NAMALWA (cell line): ENCODE measurements at regions not wholly inside any gene's neighbourhood (a gene's known extent, or its start where the extent isn't known, plus 50 kb on each side); places are given as distances from the start of the nearest gene placed in this dataset.

ENCODE experiments used
- DNase-seq: peaks from one replicate; pipeline ENCODE4 v3.0.0-alpha.2; 2015; ENCODE audit warnings: low spot score

DNA sequence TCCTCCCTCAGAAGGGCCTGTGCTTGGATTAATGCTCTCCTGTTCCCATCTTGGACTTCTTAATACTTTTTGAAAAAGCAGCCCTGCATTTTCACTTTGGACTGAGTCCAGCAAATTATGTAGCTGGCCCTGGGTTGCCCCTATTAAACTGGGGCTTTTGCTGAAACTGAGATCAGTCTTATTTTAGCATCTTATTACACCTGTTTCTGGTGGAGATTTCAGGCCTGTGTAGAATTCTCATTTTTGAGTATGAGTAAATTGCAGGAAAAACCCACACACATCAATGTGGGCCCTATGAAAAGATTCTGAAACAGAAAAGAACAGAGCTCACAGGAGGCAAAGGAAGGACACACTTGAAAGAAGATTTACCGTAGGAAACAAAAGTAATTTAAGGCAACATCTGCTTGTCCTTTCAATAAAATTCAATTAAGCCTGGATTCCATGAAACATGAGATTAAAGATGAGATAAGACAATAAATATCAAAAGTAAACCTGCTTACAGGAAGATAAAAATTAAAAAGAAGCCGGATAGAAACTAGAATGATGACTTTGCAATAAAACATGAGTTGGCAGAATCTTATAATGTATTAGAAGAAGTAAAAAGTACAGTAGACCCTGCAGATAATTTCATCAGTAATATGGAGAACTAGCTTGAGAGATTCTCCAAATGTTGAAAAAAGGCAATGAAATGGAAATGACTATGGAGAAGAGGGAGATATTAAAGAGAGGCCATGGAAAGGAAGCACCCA lies 90.7 kb upstream of the GCFC2 start:
- DNase-seq, result no peak

DNA sequence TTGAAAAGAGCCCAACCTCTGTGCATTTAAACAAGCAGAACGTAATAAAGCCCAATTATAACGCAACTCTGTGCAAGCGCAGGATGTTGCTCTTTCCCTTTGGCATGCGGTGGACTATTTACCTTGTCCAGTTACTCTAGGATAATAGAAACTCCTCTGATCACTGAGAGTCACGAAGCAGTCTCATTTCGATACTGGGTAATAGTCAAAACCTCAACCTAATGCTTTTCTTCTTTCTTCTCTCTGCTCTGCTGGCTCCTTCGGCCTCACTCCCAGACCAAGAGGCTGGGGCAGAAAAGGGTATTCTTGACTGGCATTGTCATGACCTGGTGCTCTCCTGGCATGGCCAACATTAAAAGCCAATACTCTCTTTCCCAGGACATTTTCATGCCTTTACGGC lies 89.7 kb upstream of the GCFC2 start:
- DNase-seq, result no peak

DNA sequence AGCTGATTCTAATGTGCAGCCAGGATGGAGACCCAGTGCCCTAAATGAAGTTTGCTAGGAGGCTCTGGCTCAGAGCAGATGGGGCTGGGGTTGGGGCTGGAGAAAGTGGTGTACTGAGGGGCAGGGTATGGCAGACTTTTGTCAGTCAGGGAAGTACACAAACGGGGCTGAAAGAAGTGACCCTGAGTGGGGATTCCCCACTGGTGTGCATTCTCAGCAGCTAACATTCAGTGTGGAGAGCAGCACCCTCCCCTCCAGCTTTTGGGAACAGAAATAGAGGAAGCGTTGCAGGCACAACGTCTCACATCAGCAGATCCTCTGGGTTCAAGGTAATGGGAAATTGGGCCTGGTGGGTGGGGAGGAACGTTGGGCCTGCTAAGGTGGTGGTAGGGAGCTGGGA lies 89.1 kb upstream of the GCFC2 start:
- no peak for DNase-seq

DNA sequence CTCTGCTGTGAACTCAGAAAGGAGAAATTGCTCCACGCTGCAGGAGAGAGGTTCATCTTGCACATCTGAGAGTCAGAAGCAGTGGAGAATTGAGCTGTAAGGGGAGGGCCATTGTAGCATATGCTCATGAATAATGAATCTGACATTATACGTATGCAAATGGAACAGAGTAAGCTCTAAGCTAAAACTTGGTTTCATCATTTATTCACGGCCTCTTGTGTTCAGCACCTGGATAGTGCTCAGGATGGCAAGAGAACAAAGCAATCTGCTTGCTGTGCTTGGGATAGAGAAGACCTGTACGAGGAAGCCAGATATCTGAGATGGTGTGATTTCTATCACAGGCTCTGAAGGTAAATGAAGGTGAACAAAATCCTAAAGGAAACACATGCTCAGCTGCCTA lies 87.9 kb upstream of the GCFC2 start:
- no peak for DNase-seq

DNA sequence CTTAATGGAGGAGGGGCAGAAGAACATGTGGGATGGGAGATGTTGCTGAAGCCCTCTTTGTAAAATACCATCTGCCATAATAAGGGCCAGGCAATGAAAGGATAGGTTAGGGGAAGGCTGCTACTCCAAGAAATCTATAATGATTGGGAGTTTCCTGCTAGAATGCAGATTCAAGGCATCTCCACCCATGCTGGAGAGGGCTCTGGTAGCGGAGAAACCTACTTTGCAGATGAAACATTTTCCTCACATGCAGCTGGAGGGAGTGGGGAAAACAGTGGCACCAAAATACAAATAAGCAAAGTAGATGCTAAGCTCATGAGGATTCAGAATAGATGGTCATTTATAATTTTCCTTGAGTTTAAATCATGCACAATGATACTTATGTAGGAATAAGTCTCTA lies 82.3 kb upstream of the GCFC2 start:
- no peak for DNase-seq

DNA sequence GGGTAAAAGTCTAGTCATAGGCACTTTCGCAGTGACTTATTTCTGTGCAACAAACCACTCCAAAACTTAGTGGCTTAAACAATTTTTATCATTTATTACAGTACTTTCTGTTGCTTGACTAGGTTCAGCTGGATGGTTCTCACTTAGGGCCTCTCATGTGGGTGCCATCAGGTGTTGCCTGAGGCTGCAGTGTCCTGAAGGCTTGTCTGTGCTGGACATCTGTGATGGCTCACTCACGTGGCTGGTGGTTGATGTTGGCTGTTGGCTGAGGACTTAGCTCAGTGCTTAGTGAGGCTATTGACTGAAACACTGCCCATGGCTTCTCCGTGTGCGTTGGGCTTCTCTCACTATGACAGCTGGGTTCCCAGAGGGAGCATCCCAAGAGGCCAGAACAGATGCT lies 81.4 kb upstream of the GCFC2 start:
- no peak for DNase-seq

DNA sequence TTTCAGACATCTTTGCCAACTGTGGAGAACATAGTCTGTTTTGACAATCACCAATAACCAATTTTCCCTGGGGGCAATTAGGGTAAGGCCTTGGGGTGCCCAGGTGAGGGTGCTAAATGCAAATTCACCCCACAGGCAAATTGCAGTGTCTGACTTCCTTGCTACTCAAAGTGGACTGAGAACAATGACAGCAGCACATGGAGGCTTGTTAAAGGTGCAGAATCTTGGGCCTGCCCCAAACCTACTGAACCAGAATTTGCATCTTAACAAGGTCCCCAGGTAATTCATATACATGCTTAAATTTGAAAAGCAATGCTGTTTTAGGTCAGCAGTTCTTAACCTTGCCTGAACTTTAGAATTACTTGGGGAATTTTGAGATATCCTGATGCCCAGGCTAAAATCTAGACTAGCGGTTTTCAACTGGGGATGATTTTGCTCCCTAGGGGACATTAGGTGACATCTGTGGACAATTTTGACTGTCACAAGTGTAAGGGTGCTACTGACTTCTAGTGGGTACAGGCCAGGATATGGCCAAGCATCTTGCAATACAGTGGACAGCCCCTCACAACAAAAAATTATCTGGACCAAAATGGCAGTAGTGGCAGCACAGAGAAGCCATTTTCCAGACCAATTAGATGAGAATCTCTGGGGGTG lies 80.2 kb upstream of the GCFC2 start:
- DNase-seq, result no peak

DNA sequence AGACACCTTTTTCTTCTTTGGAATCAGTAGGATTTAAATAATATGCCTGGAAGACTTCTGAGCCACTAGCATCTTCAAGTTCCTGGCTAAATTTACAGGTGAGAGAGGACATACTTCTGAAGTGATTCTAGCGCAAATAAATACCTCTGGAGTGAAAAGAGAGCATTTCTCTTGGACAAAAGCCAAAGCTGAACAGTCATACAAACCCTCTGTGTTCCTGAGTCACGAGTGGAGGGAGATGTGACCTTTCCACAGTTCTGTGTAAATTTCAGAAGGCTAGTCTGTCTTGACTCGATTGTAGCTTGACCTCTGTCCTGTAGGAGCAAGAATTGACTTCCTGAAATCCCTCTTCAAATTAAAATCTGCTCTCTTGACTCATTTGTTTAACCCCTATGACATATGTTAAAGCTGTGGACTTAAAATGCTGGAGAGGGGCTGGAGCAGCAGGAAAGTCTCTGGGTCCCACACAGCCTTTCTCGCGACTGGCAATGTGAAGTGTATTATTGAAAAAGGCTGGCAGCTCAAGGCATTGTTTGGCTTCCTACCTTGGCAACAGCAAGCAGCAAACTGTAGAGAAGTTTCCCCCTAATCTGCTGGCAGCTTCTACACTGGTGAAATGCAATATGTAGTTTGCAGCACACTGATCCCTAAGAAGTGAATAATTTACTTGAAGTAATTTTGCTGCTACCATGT lies 79.6 kb upstream of the GCFC2 start:
- DNase-seq, result no peak

DNA sequence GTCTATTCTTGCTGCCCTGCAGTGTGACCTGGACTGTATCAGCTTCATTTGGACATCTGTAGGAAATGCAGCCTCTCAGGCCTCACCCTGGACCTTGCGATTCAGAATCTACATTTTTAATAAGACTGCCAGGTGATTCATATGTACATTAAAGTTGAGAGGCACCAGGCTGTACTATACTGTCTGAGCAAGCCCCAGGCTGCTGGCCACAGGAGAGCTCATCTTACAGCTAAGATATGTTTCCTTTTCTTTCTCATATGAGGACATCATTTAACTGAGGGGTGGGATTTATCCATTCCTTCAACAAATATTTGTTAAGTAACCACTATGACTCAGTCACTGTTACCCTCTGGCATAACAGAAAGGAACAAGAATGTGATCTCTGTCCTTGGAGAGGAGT lies 78.2 kb upstream of the GCFC2 start:
- no peak for DNase-seq

DNA sequence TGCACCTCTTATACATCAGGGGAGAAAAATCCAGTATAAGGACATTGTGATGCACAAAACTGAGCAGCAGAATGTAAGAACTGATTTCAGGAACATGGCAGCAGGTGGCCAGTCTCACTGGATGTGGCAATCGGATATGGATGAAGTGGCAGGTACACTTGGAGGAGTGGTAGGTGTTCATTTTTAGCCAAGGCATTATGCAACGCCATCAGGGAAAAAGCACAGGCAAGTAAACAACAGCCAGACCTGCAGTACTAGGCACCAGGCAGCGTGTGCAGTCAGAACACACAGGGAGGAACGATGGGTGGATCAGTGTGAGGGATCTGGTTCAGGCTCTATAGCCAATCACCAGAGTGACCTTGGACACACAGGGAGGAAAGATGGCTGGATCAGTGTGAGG lies 77.4 kb upstream of the GCFC2 start:
- DNase-seq, result no peak

DNA sequence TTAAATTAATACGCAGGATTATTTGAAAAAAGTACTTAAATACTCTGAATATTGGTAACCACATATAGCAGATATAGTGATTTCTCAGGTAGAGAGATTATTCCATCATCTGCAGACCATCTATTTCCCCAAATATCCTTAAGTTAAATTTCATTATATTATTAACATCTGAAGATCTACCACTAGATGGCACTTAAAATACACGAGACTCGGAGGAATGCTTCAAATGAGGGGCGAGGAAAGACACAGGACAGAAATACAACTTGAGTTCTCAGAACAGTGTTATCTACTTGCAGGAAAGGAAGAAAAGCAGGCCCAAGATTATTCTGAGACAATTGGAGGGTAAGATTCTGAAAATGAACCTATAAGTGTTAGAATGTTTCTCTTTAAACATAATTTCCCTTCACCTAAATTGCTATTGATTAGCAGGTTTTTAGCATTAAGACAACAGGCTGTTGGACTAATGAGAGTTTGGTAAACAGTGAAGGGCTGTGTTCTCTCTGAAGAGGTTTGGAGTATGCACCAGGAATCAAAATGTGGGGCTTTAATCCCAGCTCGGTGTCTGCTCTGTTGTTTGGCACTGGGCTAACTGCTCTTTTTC lies 76.9 kb upstream of the GCFC2 start:
- peak; percentile 66 for DNase-seq

DNA sequence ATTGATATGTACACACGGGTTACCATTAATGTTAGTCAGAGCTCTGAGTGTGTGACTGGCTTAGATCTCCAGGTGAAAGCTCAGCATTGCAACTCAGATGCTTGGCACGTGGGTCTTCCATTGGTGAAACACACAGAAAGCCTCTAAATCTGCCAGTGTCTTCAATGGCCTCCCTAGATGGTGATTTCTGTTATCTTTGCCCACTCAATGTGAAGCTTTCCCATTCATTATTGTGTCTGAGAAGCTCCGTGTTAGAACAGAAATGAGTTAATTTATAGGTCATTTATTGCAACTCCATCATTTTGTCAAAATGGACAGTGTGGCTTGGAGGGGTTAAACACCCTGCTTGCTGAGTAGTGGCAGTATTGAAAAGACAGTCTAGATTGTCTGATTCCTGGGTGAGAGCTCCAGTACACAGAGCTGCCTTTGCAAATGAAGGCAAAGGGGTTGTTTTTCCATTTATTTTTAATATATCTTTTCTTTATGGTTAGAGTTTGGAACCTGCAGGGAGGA lies 64.7 kb upstream of the GCFC2 start:
- no peak for DNase-seq

DNA sequence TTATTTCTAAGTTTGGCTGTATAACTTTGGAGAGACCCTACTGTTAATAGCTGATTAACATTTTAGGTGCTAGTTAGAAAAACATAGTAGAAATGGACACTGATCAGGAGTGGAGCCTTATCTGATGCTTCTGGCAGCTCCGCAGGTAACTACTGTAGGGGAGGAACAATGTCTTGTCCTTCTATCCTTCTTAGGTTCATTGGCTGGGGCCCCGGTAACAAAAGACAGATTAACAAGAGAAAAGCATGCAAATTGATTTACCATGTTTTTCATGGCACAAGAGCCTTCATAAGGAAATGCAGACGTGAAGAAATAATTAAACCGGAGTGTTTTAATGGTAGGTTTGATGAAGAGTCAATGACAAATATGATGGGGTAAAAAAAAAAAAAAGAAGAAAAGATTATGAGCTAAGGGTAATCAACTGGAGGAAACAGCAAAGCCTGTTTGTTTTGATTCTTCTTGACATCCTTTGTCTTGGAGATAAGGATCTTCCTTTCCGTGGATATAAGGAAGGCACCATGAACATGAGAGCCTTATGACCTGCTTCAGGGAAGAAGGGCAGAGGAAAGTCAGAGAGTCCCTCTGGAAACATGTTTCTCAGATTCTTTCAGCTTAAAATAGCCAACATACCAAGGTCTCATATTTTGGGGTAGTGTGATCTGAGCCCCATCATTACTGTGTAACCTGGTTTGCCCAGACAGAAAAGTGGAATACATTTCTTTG lies 62.4 kb upstream of the GCFC2 start:
- no peak for DNase-seq

DNA sequence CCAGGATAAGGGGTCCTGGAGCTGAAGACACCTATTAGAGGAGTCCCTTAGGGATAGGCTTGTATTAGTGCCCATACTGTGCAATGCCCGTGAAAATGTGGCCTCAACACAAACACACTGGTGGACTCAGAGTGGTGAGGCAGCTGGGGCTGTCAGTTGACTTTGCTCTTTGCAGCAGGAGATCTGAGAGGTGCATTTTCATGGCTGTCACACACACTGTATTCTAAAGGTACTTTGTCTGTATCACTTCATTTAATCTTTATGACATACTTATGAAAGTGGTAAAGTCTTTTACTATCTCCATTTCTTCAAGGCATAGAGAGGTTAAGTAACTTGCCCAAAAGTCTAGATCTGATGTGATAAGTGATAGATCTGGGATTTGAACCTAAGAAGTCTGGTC lies 55.1 kb upstream of the GCFC2 start:
- DNase-seq, result no peak

DNA sequence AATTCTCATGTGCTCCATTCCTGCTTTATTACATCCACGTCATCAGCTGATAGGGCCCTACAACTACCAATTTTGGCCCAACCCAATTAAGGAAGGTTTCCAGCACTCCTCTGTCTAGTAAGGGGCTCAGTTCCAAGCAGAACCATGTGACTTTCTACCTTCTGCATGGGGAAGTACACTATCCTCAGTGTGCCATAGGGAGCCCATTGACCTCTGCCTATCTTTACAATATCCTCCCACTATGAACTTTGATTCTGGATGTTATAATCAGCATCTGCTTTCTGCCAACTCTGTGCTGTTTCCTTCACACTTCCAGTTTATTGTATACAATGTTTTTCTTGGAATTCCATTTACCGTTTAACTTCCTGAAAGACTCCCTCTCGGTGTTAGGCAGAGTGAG lies 53.9 kb upstream of the GCFC2 start:
- no peak for DNase-seq
